ENCODE measurements at regions not wholly inside any gene's neighbourhood (a gene's known extent, or its start where the extent isn't known, plus 50 kb on each side); places are given as distances from the start of the nearest gene placed in this dataset.

- no peak for DNase-seq (ENCODE audit: extremely low read depth in 1 of 11, low read depth in 9 of 11, low spot score in 4 of 11)
Measured at GRCh38 chr4:153034681-153035080, 98.6 kb downstream of the FHDC1 start.

- no peak for DNase-seq (ENCODE audit: extremely low read depth in 1 of 11, low read depth in 9 of 11, low spot score in 4 of 11)
Measured at GRCh38 chr4:153036931-153037482, 100.9 kb downstream of the FHDC1 start.

DNA sequence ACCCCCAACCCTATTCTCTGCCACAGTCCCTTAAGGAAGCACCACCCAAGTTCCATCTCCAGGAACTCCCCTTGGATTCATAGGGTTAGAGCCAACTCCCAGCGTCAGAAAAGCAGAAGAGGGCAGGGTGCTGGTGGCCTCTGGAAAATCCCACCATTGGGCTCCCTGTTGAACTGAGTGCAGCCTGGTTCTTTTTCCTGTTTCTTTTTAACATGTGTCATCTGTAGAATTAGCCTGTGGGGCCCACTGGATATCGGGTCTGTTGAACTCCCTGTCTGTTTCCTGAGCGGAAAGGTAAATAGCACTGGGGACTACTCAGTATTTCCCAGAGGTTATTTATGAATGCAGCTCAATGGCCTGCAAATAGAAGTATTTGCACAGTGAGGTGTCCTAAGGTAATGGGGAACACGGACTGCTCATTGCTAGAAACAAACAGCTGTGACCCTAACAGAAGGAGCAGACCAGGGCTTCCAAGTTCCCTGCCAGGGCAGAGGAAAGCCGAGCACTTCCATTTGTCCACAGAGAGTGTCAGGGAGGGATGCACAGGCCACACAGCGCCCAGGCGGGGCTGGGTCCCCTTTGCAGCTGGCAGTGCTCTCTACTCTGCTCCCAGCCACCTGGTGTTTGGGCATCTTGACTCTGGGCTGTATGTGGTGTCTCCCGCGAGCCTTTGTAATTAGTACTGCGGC is 102.6 kb downstream of the FHDC1 start:
- DNase-seq (ENCODE audit: extremely low read depth in 1 of 11, low read depth in 9 of 11, low spot score in 4 of 11), result no peak

GRCh38 chr4:153039542-153040185 is 103.5 kb downstream of the FHDC1 start:
- DNase-seq (ENCODE audit: extremely low read depth in 1 of 11, low read depth in 9 of 11, low spot score in 4 of 11), result no peak

GRCh38 chr4:153040677-153041076 is 104.6 kb downstream of the FHDC1 start:
- no peak for DNase-seq (ENCODE audit: extremely low read depth in 1 of 11, low read depth in 9 of 11, low spot score in 4 of 11)

DNA sequence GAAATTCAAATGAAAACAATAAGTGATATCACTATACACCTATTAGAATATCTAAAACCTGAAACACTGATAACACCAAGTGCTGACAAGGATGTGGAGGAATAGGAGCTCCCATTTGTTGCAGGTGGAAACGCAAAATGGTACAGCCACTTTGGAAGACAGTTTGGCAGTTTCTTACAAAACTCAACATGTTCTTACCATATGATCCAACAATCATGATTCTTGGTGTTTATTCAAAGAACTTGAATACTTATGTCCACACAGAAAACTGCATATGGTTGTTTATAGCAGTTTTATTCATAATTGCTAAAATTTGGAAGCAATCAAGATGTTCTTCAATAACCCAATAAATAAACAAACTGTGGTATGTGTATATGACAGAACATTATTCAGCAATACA is 107.9 kb downstream of the FHDC1 start:
- no peak for DNase-seq (ENCODE audit: extremely low read depth in 1 of 11, low read depth in 9 of 11, low spot score in 4 of 11)

GRCh38 chr4:153045111-153045982 is 109.2 kb downstream of the FHDC1 start:
- DNase-seq (ENCODE audit: extremely low read depth in 1 of 11, low read depth in 9 of 11, low spot score in 4 of 11), result no peak

GRCh38 chr4:153058671-153059060 is 122.5 kb downstream of the FHDC1 start:
- no peak for DNase-seq (ENCODE audit: extremely low read depth in 1 of 11, low read depth in 9 of 11, low spot score in 4 of 11)

GRCh38 chr4:153060196-153060595 is 124.1 kb downstream of the FHDC1 start:
- DNase-seq (ENCODE audit: extremely low read depth in 1 of 11, low read depth in 9 of 11, low spot score in 4 of 11), result no peak

DNA sequence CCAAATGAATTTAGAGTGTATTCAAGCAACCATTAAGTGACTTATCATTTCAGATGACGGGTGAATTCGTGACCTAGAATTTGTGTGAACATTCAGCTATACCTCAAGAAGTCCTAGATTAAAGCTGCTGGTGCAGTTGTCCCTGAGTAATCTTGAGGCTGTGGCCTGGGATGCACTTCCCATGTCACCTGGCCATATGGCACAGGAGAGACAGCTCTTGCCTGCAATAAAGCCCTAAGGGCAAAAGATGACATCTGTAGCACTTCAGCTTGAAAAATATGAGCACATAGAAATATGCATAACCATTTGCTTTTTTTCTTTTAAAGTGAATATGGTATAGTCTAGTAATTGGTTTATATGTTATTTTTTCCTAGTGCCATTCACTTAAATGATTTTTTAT is 125.8 kb downstream of the FHDC1 start:
- DNase-seq (ENCODE audit: extremely low read depth in 1 of 11, low read depth in 9 of 11, low spot score in 4 of 11), result no peak

DNA sequence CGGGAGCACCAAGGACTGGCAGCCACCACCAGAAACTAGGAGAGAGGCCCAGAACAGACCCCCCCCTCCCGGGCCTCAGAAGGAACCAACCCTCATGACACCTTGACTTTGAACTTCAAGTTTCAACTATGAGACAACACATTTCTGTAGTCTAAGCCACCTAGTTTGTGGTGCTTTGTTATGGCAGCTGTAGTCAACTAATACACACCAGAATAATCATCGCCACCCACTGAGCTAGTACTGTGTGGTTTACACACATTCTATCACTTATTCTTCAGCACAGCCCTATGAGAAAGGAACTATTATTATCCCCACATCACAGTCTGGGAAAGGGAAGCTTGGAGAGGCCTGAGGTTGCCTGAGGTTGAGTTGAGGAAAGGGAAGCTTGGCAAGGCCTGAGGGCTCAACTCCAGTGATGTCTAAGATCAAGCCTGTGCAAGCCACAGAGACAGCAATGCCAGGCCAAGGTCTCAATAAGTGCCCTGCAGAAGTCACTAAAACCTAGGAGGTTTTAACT is 126.6 kb downstream of the FHDC1 start:
- DNase-seq (ENCODE audit: extremely low read depth in 1 of 11, low read depth in 9 of 11, low spot score in 4 of 11), result no peak

DNA sequence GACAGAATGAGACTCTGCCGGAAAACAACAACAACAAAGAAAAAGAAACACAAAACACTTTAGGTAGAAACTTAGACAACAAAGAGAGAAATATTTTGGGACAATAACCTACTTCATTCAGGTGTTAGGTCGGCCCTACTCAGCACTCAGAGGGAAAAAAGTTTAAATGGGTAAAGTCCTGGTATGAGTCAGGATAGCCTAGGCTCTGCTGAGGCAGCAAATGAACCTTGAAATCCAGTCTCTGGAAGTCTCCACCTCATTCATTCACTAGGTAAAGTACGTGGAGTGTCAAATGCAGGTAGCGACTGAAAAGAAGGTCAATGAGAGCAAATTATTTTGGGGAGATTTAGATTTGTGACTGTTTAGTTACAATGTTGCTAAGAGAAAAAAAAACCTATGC is 127.4 kb downstream of the FHDC1 start:
- no peak for DNase-seq (ENCODE audit: extremely low read depth in 1 of 11, low read depth in 9 of 11, low spot score in 4 of 11)

- DNase-seq (ENCODE audit: extremely low read depth in 1 of 11, low read depth in 9 of 11, low spot score in 4 of 11), result no peak
Measured at GRCh38 chr4:153064571-153064970, 128.4 kb downstream of the FHDC1 start.

DNA sequence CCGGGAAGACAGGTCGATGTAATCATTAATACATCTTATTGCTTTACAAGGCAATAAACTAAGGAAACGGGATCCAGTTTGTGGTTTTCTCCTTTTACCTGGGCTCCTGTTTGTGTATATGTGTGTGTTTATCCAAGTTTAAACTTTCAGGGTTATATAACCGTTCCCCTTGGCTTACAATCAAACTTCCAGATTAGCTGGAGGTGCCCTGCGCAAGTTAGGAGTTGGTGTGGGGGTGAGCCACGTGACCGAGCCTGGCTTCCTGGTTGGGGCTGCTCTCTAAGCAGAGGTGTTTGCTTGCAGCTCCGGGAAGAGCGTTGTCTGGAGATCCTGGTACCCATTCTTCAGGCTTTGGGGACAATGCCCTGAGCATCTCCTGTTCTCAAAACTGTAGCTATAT is 129.2 kb downstream of the FHDC1 start:
- no peak for DNase-seq (ENCODE audit: extremely low read depth in 1 of 11, low read depth in 9 of 11, low spot score in 4 of 11)

GRCh38 chr4:153067376-153067775 is 131.3 kb downstream of the FHDC1 start:
- no peak for DNase-seq (ENCODE audit: extremely low read depth in 1 of 11, low read depth in 9 of 11, low spot score in 4 of 11)

DNA sequence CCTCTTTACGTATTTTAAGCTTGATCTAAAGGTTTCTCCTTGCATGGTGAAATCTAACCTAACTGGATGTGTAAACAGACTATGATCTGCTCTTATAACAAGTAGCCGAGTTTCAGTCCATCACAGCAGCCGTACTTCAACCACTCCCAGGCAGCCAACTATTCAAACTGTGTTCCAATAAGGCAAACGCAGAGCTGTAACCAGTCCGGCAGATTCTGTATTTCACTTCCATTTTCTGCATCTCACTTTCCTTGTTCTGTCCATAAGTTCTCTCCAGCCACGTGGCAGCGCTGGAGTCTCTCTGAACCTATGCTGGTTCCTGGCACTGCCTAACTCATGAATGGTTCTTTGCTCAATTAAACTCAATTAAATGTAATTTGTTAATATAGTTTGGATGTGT is 132.6 kb downstream of the FHDC1 start:
- DNase-seq (ENCODE audit: extremely low read depth in 1 of 11, low read depth in 9 of 11, low spot score in 4 of 11), result no peak

GRCh38 chr4:153071958-153072598 is 132.2 kb upstream of the TRIM2 start:
- no peak for DNase-seq (ENCODE audit: extremely low read depth in 1 of 11, low read depth in 9 of 11, low spot score in 4 of 11)

- no peak for DNase-seq (ENCODE audit: extremely low read depth in 1 of 11, low read depth in 9 of 11, low spot score in 4 of 11)
Measured at GRCh38 chr4:153072661-153073060, 131.6 kb upstream of the TRIM2 start.

- DNase-seq (ENCODE audit: extremely low read depth in 1 of 11, low read depth in 9 of 11, low spot score in 4 of 11), result no peak
Measured at GRCh38 chr4:153074486-153074885, 129.8 kb upstream of the TRIM2 start.

Measured in renal cortex interstitium (tissue), 11 donors.